Ishikawa (cell line): ENCODE measurements at regions not wholly inside any gene's neighbourhood (a gene's known extent, or its start where the extent isn't known, plus 50 kb on each side); places are given as distances from the start of the nearest gene placed in this dataset.

Source experiments
- CEBPB ChIP-seq: IDR thresholded peaks from 2 replicates; pipeline ENCODE4 v1.6.1; 2012
- CREB1 ChIP-seq: IDR thresholded peaks from 2 replicates; pipeline ENCODE4 v1.6.1; 2012; ENCODE audit warnings: low read depth
- EGR1 ChIP-seq: IDR thresholded peaks from 2 replicates; pipeline ENCODE4 v1.6.1; 2012
- EP300 ChIP-seq: IDR thresholded peaks from 2 replicates; pipeline ENCODE4 v1.6.1; 2012; ENCODE audit warnings: borderline replicate concordance
- FOXM1 ChIP-seq: IDR thresholded peaks from 2 replicates; pipeline ENCODE4 v1.6.1; 2012; ENCODE audit warnings: low read depth, borderline replicate concordance
- MAX ChIP-seq: IDR thresholded peaks from 2 replicates; pipeline ENCODE4 v1.6.1; 2012
- NFIC ChIP-seq: IDR thresholded peaks from 2 replicates; pipeline ENCODE4 v1.6.1; 2012
- RAD21 ChIP-seq: IDR thresholded peaks from 2 replicates; pipeline ENCODE4 v1.6.1; 2012; ENCODE audit warnings: low read depth
- REST ChIP-seq: IDR thresholded peaks from 2 replicates; pipeline ENCODE4 v1.6.1; 2012; ENCODE audit warnings: low read depth, mild to moderate bottlenecking
- TAF1 ChIP-seq: IDR thresholded peaks from 2 replicates; pipeline ENCODE4 v1.6.1; 2012; ENCODE audit warnings: low read depth, mild to moderate bottlenecking
- TCF12 ChIP-seq: IDR thresholded peaks from 2 replicates; pipeline ENCODE4 v1.6.1; 2012; ENCODE audit warnings: low read depth
- TEAD4 ChIP-seq: IDR thresholded peaks from 2 replicates; pipeline ENCODE4 v1.6.1; 2012
- USF1 ChIP-seq: IDR thresholded peaks from 2 replicates; pipeline ENCODE4 v1.6.1; 2012
- YY1 ChIP-seq: IDR thresholded peaks from 2 replicates; pipeline ENCODE4 v1.6.1; 2012; ENCODE audit warnings: low read depth
- ZBTB7A ChIP-seq: IDR thresholded peaks from 2 replicates; pipeline ENCODE4 v1.6.1; 2012; ENCODE audit warnings: low read depth

GRCh38 chr1:87696483-87696882 lies 367.8 kb downstream of the LMO4 start:
- no peak for TF ChIP-seq YY1
- no peak for TF ChIP-seq TAF1
- no peak for TF ChIP-seq CREB1
- TF ChIP-seq USF1 = no peak
- no peak for TF ChIP-seq FOXM1
- no peak for TF ChIP-seq NFIC
- TF ChIP-seq RAD21 = no peak
- no peak for TF ChIP-seq EGR1
- no peak for TF ChIP-seq CEBPB
- no peak for TF ChIP-seq REST
- TF ChIP-seq TCF12 = no peak
- TF ChIP-seq TEAD4 = no peak
- no peak for TF ChIP-seq ZBTB7A
- TF ChIP-seq EP300 = no peak
- TF ChIP-seq MAX = no peak

- no peak for TF ChIP-seq YY1
- TF ChIP-seq TCF12 = no peak
- TF ChIP-seq REST = no peak
- TF ChIP-seq USF1 = no peak
- no peak for TF ChIP-seq FOXM1
- no peak for TF ChIP-seq MAX
- no peak for TF ChIP-seq EP300
- TF ChIP-seq TAF1 = no peak
- no peak for TF ChIP-seq TEAD4
- TF ChIP-seq CEBPB = no peak
- no peak for TF ChIP-seq EGR1
- TF ChIP-seq ZBTB7A = no peak
- TF ChIP-seq CREB1 = no peak
- TF ChIP-seq NFIC = no peak
- no peak for TF ChIP-seq RAD21
These were observed 373.8 kb downstream of the LMO4 start for GRCh38 chr1:87702455-87702854.

- TF ChIP-seq CREB1 = no peak
- no peak for TF ChIP-seq EP300
- no peak for TF ChIP-seq MAX
- no peak for TF ChIP-seq YY1
- no peak for TF ChIP-seq RAD21
- TF ChIP-seq TCF12 = no peak
- no peak for TF ChIP-seq NFIC
- TF ChIP-seq USF1 = no peak
- TF ChIP-seq FOXM1 = no peak
- TF ChIP-seq TEAD4 = no peak
- no peak for TF ChIP-seq TAF1
- TF ChIP-seq REST = no peak
These were observed 376.6 kb downstream of the LMO4 start for GRCh38 chr1:87705233-87705632.

GRCh38 chr1:87706203-87706602 lies 377.5 kb downstream of the LMO4 start:
- no peak for TF ChIP-seq TEAD4
- no peak for TF ChIP-seq CREB1
- no peak for TF ChIP-seq RAD21
- TF ChIP-seq EGR1 = no peak
- TF ChIP-seq YY1 = no peak
- TF ChIP-seq USF1 = no peak
- no peak for TF ChIP-seq MAX
- no peak for TF ChIP-seq TAF1
- TF ChIP-seq EP300 = no peak
- no peak for TF ChIP-seq REST
- TF ChIP-seq CEBPB = no peak
- TF ChIP-seq ZBTB7A = no peak
- no peak for TF ChIP-seq NFIC
- no peak for TF ChIP-seq TCF12
